IMR-90 (cell line): ENCODE measurements at regions not wholly inside any gene's neighbourhood (a gene's known extent, or its start where the extent isn't known, plus 50 kb on each side); places are given as distances from the start of the nearest gene placed in this dataset.

Experiments
- ATAC-seq: fragments of 200-7000 bp; cut with Tn5 transposase; 2 replicates; pipeline ENCODE4 v1.9.1; 2020; ENCODE audit warnings: low read depth, mild to moderate bottlenecking, moderate library complexity
- BruUV-seq: library from RNA; stranded (reverse); fragments of 400-500 nt; replicated peaks from 2 replicates; lab custom pipeline; 2021; lab: Mats Ljungman, UMichigan
- CTCF ChIA-PET: fragments of 300-600 bp; formaldehyde crosslinking; extraction: SDS; loops from one replicate; lab custom pipeline; 2021; ENCODE audit warnings: antibody characterized with exemption; lab: Yijun Ruan, JAX
- POLR2A ChIA-PET: fragments of 300-600 bp; sonication (Branson Sonifier 250); formaldehyde crosslinking; loops from one replicate; lab custom pipeline; 2022; ENCODE audit warnings: antibody characterized with exemption; ENCODE audit not compliant: unreplicated experiment; lab: Charles Lee
- DNase-seq: peaks from one replicate; pipeline ENCODE4 v3.0.0; 2013
- H2AFZ ChIP-seq: replicated peaks from 2 replicates; pipeline ENCODE3; 2013; ENCODE audit warnings: low read length, mild to moderate bottlenecking; ENCODE audit not compliant: poor library complexity
- H2AK5ac ChIP-seq: 2 replicates; pipeline ENCODE4 v1.6.1; 2013; ENCODE audit warnings: low read depth, low read length, inconsistent platforms
- H2AK9ac ChIP-seq: replicated peaks from 2 replicates; pipeline ENCODE3; 2013; ENCODE audit warnings: mild to moderate bottlenecking, low read depth, low read length, moderate library complexity; ENCODE audit not compliant: poor library complexity
- H2BK120ac ChIP-seq: 2 replicates; pipeline ENCODE4 v1.6.1; 2013; ENCODE audit warnings: low read depth, low read length, inconsistent platforms
- H2BK15ac ChIP-seq: 3 replicates; pipeline ENCODE4 v1.6.1; 2013; ENCODE audit warnings: low read depth, low read length, inconsistent platforms
- H2BK20ac ChIP-seq: 2 replicates; pipeline ENCODE4 v1.6.1; 2013; ENCODE audit warnings: low read depth, mild to moderate bottlenecking, inconsistent platforms, low read length, moderate library complexity
- H2BK5ac ChIP-seq: 2 replicates; pipeline ENCODE4 v1.6.1; 2013; ENCODE audit warnings: mild to moderate bottlenecking, low read depth, low read length, inconsistent platforms; ENCODE audit not compliant: poor library complexity, severe bottlenecking
- H3K14ac ChIP-seq: replicated peaks from 2 replicates; pipeline ENCODE4 v1.6.1; 2013; ENCODE audit warnings: low read depth, low read length, inconsistent platforms
- H3K18ac ChIP-seq: 2 replicates; pipeline ENCODE4 v1.6.1; 2013; ENCODE audit warnings: low read depth, low read length, control low read depth
- H3K23ac ChIP-seq: 2 replicates; pipeline ENCODE4 v1.6.1; 2013; ENCODE audit warnings: low read depth, low read length, inconsistent platforms
- H3K27ac ChIP-seq: 2 replicates; pipeline ENCODE4 v1.5.1; 2013; ENCODE audit warnings: mild to moderate bottlenecking, control low read depth, low read length; ENCODE audit not compliant: insufficient read depth
- H3K27me3 ChIP-seq: 2 replicates; pipeline ENCODE4 v1.6.1; 2013; ENCODE audit warnings: low read length; ENCODE audit not compliant: control insufficient read depth, insufficient read depth
- H3K36me3 ChIP-seq: 2 replicates; pipeline ENCODE4 v1.6.1; 2013; ENCODE audit warnings: low read length, mixed read lengths; ENCODE audit not compliant: control insufficient read depth, insufficient read depth
- H3K4ac ChIP-seq: 2 replicates; pipeline ENCODE4 v1.6.1; 2013; ENCODE audit warnings: low read depth, low read length, inconsistent platforms
- H3K4me1 ChIP-seq: 2 replicates; pipeline ENCODE4 v1.6.1; 2013; ENCODE audit warnings: low read length, mixed read lengths; ENCODE audit not compliant: control insufficient read depth, insufficient read depth
- H3K4me2 ChIP-seq: 2 replicates; pipeline ENCODE4 v1.6.1; 2013; ENCODE audit warnings: low read depth, mild to moderate bottlenecking, control low read depth, low read length, moderate library complexity
- H3K4me3 ChIP-seq: 2 replicates; pipeline ENCODE4 v1.5.1; 2013; ENCODE audit warnings: low read depth, mild to moderate bottlenecking, control low read depth, low read length, moderate library complexity; ENCODE audit not compliant: insufficient read depth
- H3K56ac ChIP-seq: 2 replicates; pipeline ENCODE4 v1.6.1; 2013; ENCODE audit warnings: low read length, inconsistent platforms; ENCODE audit not compliant: insufficient read depth; ENCODE audit errors: extremely low read depth
- H3K79me1 ChIP-seq, 2 experiments: 2 replicates each; pipeline ENCODE4 v1.6.1; 2013; ENCODE audit warnings: low read length in 2 of 2, inconsistent platforms in 1 of 2, low read depth in 1 of 2
- H3K9ac ChIP-seq: 2 replicates; pipeline ENCODE4 v1.6.1; 2013; ENCODE audit warnings: low read depth, low read length, control low read depth
- H3K9me1 ChIP-seq: 2 replicates; pipeline ENCODE4 v1.6.1; 2013; ENCODE audit warnings: low read length, inconsistent platforms; ENCODE audit not compliant: insufficient read depth
- H3K9me3 ChIP-seq: 2 replicates; pipeline ENCODE4 v1.6.1; 2013; ENCODE audit warnings: low read length; ENCODE audit not compliant: control insufficient read depth, insufficient read depth
- H4K20me1 ChIP-seq: 2 replicates; pipeline ENCODE4 v1.6.1; 2013; ENCODE audit warnings: low read length, inconsistent platforms; ENCODE audit not compliant: insufficient read depth
- H4K5ac ChIP-seq: 2 replicates; pipeline ENCODE4 v1.6.1; 2013; ENCODE audit warnings: mild to moderate bottlenecking, low read depth, low read length, control low read depth
- H4K8ac ChIP-seq, 2 experiments: 2 replicates each; pipeline ENCODE4 v1.6.1; 2013; ENCODE audit warnings: low read depth in 2 of 2, low read length in 2 of 2, control low read depth in 1 of 2, inconsistent platforms in 1 of 2
- H4K91ac ChIP-seq: 2 replicates; pipeline ENCODE4 v1.6.1; 2013; ENCODE audit warnings: low read depth, low read length, inconsistent platforms; ENCODE audit not compliant: insufficient read depth
- BHLHE40 ChIP-seq: fragments of 150-350 bp; IDR thresholded peaks from 2 replicates; pipeline ENCODE4 v1.6.1; 2016; ENCODE audit warnings: mild to moderate bottlenecking, low read depth, low read length
- CEBPB ChIP-seq: IDR thresholded peaks from 2 replicates; pipeline ENCODE4 v1.6.1; 2012; ENCODE audit warnings: low read depth, low read length, improper control_type of control experiment
- CHD1 ChIP-seq: IDR thresholded peaks from 2 replicates; pipeline ENCODE4 v1.6.1; 2012; ENCODE audit warnings: low read depth, low read length, improper control_type of control experiment
- FOS ChIP-seq: fragments of 150-350 bp; IDR thresholded peaks from 2 replicates; pipeline ENCODE4 v1.6.1; 2016; ENCODE audit warnings: low read depth, low read length
- MAFK ChIP-seq: IDR thresholded peaks from 2 replicates; pipeline ENCODE4 v1.6.1; 2012; ENCODE audit warnings: low read depth, low read length, improper control_type of control experiment
- MAZ ChIP-seq: IDR thresholded peaks from 2 replicates; pipeline ENCODE4 v1.6.1; 2012; ENCODE audit warnings: low read depth, mild to moderate bottlenecking, low read length, improper control_type of control experiment, moderate library complexity, borderline replicate concordance
- MXI1 ChIP-seq: IDR thresholded peaks from 2 replicates; pipeline ENCODE4 v1.6.1; 2012; ENCODE audit warnings: low read depth, mild to moderate bottlenecking, low read length, moderate library complexity, borderline replicate concordance
- NFE2L2 ChIP-seq: fragments of 150-350 bp; IDR thresholded peaks from 2 replicates; pipeline ENCODE4 v1.6.1; 2016; ENCODE audit warnings: low read depth, mild to moderate bottlenecking, low read length
- POLR2A ChIP-seq: IDR thresholded peaks from 2 replicates; pipeline ENCODE4 v1.6.1; 2012; ENCODE audit warnings: mild to moderate bottlenecking, low read depth, low read length
- RAD21 ChIP-seq: IDR thresholded peaks from 2 replicates; pipeline ENCODE4 v1.6.1; 2012; ENCODE audit warnings: low read length, improper control_type of control experiment
- RCOR1 ChIP-seq: IDR thresholded peaks from 2 replicates; pipeline ENCODE4 v1.6.1; 2012; ENCODE audit warnings: mild to moderate bottlenecking, low read length, improper control_type of control experiment; ENCODE audit not compliant: insufficient replicate concordance
- RFX5 ChIP-seq: IDR thresholded peaks from 2 replicates; pipeline ENCODE4 v1.8.0; 2012; ENCODE audit warnings: low read depth, mild to moderate bottlenecking, low read length, moderate library complexity
- SMC3 ChIP-seq: fragments of 150-350 bp; IDR thresholded peaks from 2 replicates; pipeline ENCODE4 v1.6.1; 2016; ENCODE audit warnings: low read depth, mild to moderate bottlenecking, antibody characterized with exemption, low read length, moderate library complexity
- WGBS, 2 experiments: methylation state at CpG; one replicate each; pipeline versions ENCODE4 v1.1.5 to v1.1.7; 2013; ENCODE audit warnings: missing lambda C conversion rate in 2 of 2; ENCODE audit not compliant: insufficient read length in 1 of 2; ENCODE audit errors: extremely low coverage in 2 of 2; 5-methylcytosine and 5-hydroxymethylcytosine counted together
- dilution Hi-C: fragments of 300-500 bp; cut with HindIII; formaldehyde crosslinking; loops from one replicate; pipeline ENCODE4 v1.14.3; 2018; ENCODE audit warnings: low sequenced_read_pairs; ENCODE audit not compliant: unreplicated experiment
- in situ Hi-C: fragments of 300-500 bp; cut with MboI; formaldehyde crosslinking; loops from 3 replicates; pipeline ENCODE4 v1.14.3; 2019; ENCODE audit warnings: low sequenced_read_pairs, inconsistent platforms, mixed read lengths
- intact Hi-C: fragments of 100-400 bp; cut with micrococcal nuclease; formaldehyde crosslinking; loops from 2 replicates; pipeline ENCODE4 v1.10.0; 2022
- TF ChIP-seq, protein P1 (sequence below): fragments of 150-350 bp; IDR thresholded peaks from 2 replicates; pipeline ENCODE4 v1.6.1; 2017; ENCODE audit warnings: mild to moderate bottlenecking, antibody characterized with exemption, low read length, low read depth
- TF ChIP-seq, protein P2 (sequence below): fragments of 150-350 bp; IDR thresholded peaks from 2 replicates; pipeline ENCODE4 v1.6.1; 2016; ENCODE audit warnings: low read depth, mild to moderate bottlenecking, low read length, moderate library complexity, borderline replicate concordance
- TF ChIP-seq, protein P3 (sequence below): conservative IDR thresholded peaks from 2 replicates; pipeline ENCODE4 v1.5.1; 2012; ENCODE audit warnings: mild to moderate bottlenecking, low read depth, low read length, improper control_type of control experiment

DNA sequence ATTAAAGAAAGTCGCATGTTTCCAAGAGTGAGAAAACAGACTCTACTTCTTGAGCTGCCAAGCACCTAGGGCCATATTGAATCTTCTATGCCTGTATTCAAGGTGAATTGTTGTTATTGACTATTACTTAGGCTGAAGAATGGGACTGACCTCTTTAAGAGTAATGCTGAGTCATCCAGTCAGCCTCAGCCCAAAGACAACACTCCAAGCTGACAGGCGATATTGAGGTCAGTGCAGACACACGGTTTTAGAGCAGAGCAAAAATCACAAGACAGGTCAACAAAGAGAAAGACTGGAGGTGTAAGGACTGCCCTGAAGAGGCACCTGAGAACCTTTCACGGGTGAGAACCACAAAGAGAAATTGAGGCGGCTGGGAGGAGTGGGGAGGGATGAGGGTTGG lies 146.9 kb downstream of the MIS18A start:
- no peak overlapping the region for H2BK120ac ChIP-seq
- peaks cover 2% of the 10 kb centered on the region; the same call in 1 of the 2 replicates for H3K4me1 ChIP-seq
- TF ChIP-seq BHLHE40 (no peak), MAFK (peak; percentile 44; the same call in 1 of the 2 replicates), MAZ (no peak), RFX5 (no peak), NFE2L2 (peak; percentile 94), SMC3 (no peak), MXI1 (no peak), POLR2A (no peak), CEBPB (no peak), RCOR1 (no peak), RAD21 (no peak), FOS (no peak), CHD1 (no peak)
- TF ChIP-seq, protein P1, sequence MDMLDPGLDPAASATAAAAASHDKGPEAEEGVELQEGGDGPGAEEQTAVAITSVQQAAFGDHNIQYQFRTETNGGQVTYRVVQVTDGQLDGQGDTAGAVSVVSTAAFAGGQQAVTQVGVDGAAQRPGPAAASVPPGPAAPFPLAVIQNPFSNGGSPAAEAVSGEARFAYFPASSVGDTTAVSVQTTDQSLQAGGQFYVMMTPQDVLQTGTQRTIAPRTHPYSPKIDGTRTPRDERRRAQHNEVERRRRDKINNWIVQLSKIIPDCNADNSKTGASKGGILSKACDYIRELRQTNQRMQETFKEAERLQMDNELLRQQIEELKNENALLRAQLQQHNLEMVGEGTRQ = no peak
- TF ChIP-seq, protein P2, sequence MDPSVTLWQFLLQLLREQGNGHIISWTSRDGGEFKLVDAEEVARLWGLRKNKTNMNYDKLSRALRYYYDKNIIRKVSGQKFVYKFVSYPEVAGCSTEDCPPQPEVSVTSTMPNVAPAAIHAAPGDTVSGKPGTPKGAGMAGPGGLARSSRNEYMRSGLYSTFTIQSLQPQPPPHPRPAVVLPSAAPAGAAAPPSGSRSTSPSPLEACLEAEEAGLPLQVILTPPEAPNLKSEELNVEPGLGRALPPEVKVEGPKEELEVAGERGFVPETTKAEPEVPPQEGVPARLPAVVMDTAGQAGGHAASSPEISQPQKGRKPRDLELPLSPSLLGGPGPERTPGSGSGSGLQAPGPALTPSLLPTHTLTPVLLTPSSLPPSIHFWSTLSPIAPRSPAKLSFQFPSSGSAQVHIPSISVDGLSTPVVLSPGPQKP = no peak
- TF ChIP-seq, protein P3, sequence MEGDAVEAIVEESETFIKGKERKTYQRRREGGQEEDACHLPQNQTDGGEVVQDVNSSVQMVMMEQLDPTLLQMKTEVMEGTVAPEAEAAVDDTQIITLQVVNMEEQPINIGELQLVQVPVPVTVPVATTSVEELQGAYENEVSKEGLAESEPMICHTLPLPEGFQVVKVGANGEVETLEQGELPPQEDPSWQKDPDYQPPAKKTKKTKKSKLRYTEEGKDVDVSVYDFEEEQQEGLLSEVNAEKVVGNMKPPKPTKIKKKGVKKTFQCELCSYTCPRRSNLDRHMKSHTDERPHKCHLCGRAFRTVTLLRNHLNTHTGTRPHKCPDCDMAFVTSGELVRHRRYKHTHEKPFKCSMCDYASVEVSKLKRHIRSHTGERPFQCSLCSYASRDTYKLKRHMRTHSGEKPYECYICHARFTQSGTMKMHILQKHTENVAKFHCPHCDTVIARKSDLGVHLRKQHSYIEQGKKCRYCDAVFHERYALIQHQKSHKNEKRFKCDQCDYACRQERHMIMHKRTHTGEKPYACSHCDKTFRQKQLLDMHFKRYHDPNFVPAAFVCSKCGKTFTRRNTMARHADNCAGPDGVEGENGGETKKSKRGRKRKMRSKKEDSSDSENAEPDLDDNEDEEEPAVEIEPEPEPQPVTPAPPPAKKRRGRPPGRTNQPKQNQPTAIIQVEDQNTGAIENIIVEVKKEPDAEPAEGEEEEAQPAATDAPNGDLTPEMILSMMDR = no peak
- H3K18ac ChIP-seq = no peak overlapping the region
- no peaks in the 10 kb centered on the region for H3K79me1 ChIP-seq
- ATAC-seq = peak; percentile 79
- no CpG with 5 or more reads among the region's 5 CpGs for WGBS, 2 experiments
- H2BK15ac ChIP-seq = no peak overlapping the region
- H3K27me3 ChIP-seq = peaks cover 2% of the 10 kb centered on the region
- BruUV-seq = no TSS peak
- no peaks in the 10 kb centered on the region for H3K9me1 ChIP-seq
- dilution Hi-C loops = no loop called here
- no peaks in the 10 kb centered on the region for H3K9me3 ChIP-seq
- H3K4ac ChIP-seq = no peak overlapping the region
- no peak overlapping the region for H2AFZ ChIP-seq
- no peak overlapping the region for H3K23ac ChIP-seq
- H2AK9ac ChIP-seq = no peak overlapping the region
- H3K36me3 ChIP-seq = no peaks in the 10 kb centered on the region
- no peak overlapping the region for H2BK20ac ChIP-seq
- no peak overlapping the region for H3K4me2 ChIP-seq
- H3K9ac ChIP-seq = no peak overlapping the region
- H3K56ac ChIP-seq = no peak overlapping the region
- no peak overlapping the region for H4K91ac ChIP-seq
- no peak overlapping the region for H3K14ac ChIP-seq
- peak; percentile 43 for DNase-seq
- no peak overlapping the region for H4K5ac ChIP-seq
- POLR2A ChIA-PET = no interaction called here
- H4K20me1 ChIP-seq = no peaks in the 10 kb centered on the region
- H3K27ac ChIP-seq = no peak overlapping the region
- no peak overlapping the region for H2BK5ac ChIP-seq
- in situ Hi-C loops = no loop called here
- no peak overlapping the region for H4K8ac ChIP-seq
- no peak overlapping the region for H3K4me3 ChIP-seq
- intact Hi-C loops = no loop called here
- CTCF ChIA-PET = interaction anchor here (0.7 kb wide), 1 partner anchor 126 kb away, joined by 3 read pairs; no protein-coding TSS in a partner anchor
- H2AK5ac ChIP-seq = no peak overlapping the region
